Astrocyte (in vitro differentiated cells and primary cell): ENCODE measurements at regions not wholly inside any gene's neighbourhood (a gene's known extent, or its start where the extent isn't known, plus 50 kb on each side); places are given as distances from the start of the nearest gene placed in this dataset.

Experiments used
- CTCF ChIP-seq: IDR thresholded peaks from 2 replicates; pipeline ENCODE4 v1.5.1; 2011; ENCODE audit warnings: low read depth, mild to moderate bottlenecking, inconsistent platforms, low read length, moderate library complexity; ENCODE audit not compliant: insufficient read depth
- EZH2 ChIP-seq: IDR thresholded peaks from 2 replicates; pipeline ENCODE4 v1.6.1; 2012; ENCODE audit warnings: mild to moderate bottlenecking, low read length, inconsistent platforms; ENCODE audit not compliant: insufficient read depth

- TF ChIP-seq CTCF: no peak
- TF ChIP-seq EZH2: no peak
Measured at GRCh38 chr4:149881744-149882143, 66.1 kb upstream of the IQCM start.
